DND-41 (cell line): ENCODE measurements at regions not wholly inside any gene's neighbourhood (a gene's known extent, or its start where the extent isn't known, plus 50 kb on each side); places are given as distances from the start of the nearest gene placed in this dataset.

Source experiments
- EZH2 ChIP-seq: IDR thresholded peaks from 3 replicates; pipeline ENCODE4 v1.6.1; 2012; ENCODE audit warnings: borderline replicate concordance, low read depth, mild to moderate bottlenecking, moderate library complexity, low read length, inconsistent platforms; ENCODE audit not compliant: severe bottlenecking
- TF ChIP-seq, protein P1 (sequence below): IDR thresholded peaks from 2 replicates; pipeline ENCODE4 v1.5.1; 2012; ENCODE audit warnings: borderline replicate concordance, low read length, moderate library complexity, mild to moderate bottlenecking; ENCODE audit not compliant: poor library complexity, severe bottlenecking; ENCODE audit errors: extremely low read depth

GRCh38 chr13:80113714-80114454, 227.0 kb downstream of the SPRY2 start:
- TF ChIP-seq, protein P1, sequence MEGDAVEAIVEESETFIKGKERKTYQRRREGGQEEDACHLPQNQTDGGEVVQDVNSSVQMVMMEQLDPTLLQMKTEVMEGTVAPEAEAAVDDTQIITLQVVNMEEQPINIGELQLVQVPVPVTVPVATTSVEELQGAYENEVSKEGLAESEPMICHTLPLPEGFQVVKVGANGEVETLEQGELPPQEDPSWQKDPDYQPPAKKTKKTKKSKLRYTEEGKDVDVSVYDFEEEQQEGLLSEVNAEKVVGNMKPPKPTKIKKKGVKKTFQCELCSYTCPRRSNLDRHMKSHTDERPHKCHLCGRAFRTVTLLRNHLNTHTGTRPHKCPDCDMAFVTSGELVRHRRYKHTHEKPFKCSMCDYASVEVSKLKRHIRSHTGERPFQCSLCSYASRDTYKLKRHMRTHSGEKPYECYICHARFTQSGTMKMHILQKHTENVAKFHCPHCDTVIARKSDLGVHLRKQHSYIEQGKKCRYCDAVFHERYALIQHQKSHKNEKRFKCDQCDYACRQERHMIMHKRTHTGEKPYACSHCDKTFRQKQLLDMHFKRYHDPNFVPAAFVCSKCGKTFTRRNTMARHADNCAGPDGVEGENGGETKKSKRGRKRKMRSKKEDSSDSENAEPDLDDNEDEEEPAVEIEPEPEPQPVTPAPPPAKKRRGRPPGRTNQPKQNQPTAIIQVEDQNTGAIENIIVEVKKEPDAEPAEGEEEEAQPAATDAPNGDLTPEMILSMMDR: no peak
- no peak for TF ChIP-seq EZH2
